CD4-positive, CD25-positive, alpha-beta regulatory T cell (primary cell): ENCODE measurements at regions not wholly inside any gene's neighbourhood (a gene's known extent, or its start where the extent isn't known, plus 50 kb on each side); places are given as distances from the start of the nearest gene placed in this dataset.

Source experiments
- ATAC-seq, 2 donors: fragments of 150-1000 bp; cut with Tn5 transposase; one replicate each; pipeline ENCODE4 v1.10.0; 2021; ENCODE audit warnings: low read depth in 2 of 2, moderate number of reproducible peaks in 2 of 2, moderate library complexity in 1 of 2
- DNase-seq, 3 donors: peaks; one replicate each; pipeline versions ENCODE4 v3.0.0 to v3.0.0-alpha.2; 2012 to 2022; ENCODE audit warnings: mixed read lengths in 1 of 3
- H3K27ac ChIP-seq: one replicate; pipeline ENCODE4 v1.7.0; 2013; ENCODE audit warnings: mild to moderate bottlenecking, low read length; ENCODE audit not compliant: insufficient read depth, poor library complexity, severe bottlenecking
- H3K27me3 ChIP-seq: one replicate; pipeline ENCODE4 v1.7.0; 2013; ENCODE audit warnings: low read length; ENCODE audit not compliant: control insufficient read depth, insufficient read depth
- H3K36me3 ChIP-seq: one replicate; pipeline ENCODE4 v1.7.0; 2013; ENCODE audit warnings: mild to moderate bottlenecking, low read length, moderate library complexity; ENCODE audit not compliant: control insufficient read depth, insufficient read depth
- H3K4me1 ChIP-seq: 2 replicates; pipeline ENCODE4 v1.7.0; 2013; ENCODE audit warnings: mild to moderate bottlenecking, low read length; ENCODE audit not compliant: insufficient read depth, control insufficient read depth, poor library complexity, severe bottlenecking
- H3K4me3 ChIP-seq: one replicate; pipeline ENCODE4 v1.7.0; 2013; ENCODE audit warnings: low read depth, mild to moderate bottlenecking, low read length, moderate library complexity
- H3K9me3 ChIP-seq, 2 experiments: 1 replicate in 1 of 2; 2 replicates in 1 of 2; pipeline ENCODE4 v1.7.0; 2013; ENCODE audit warnings: low read length in 2 of 2, mild to moderate bottlenecking in 1 of 2, moderate library complexity in 1 of 2; ENCODE audit not compliant: control insufficient read depth in 2 of 2
- H3K27ac Mint-ChIP-seq, 3 donors: one replicate each; pipeline ENCODE4 v1.8.0; 2020 to 2022; ENCODE audit warnings: mild to moderate bottlenecking in 3 of 3, mixed read lengths in 3 of 3, moderate library complexity in 2 of 3
- H3K27me3 Mint-ChIP-seq: one replicate; pipeline ENCODE4 v1.8.0; 2022; ENCODE audit warnings: mild to moderate bottlenecking, mixed read lengths
- H3K36me3 Mint-ChIP-seq: one replicate; pipeline ENCODE4 v1.8.0; 2020; ENCODE audit warnings: mixed read lengths
- H3K4me1 Mint-ChIP-seq, 4 donors: one replicate each; pipeline ENCODE4 v1.8.0; 2020 to 2022; ENCODE audit warnings: mixed read lengths in 4 of 4, mild to moderate bottlenecking in 1 of 4
- H3K4me3 Mint-ChIP-seq, 4 donors: one replicate each; pipeline ENCODE4 v1.8.0; 2020 to 2022; ENCODE audit warnings: mild to moderate bottlenecking in 4 of 4, mixed read lengths in 4 of 4, moderate library complexity in 3 of 4
- H3K9me3 Mint-ChIP-seq, 7 donors: one replicate each; pipeline ENCODE4 v1.8.0; 2020 to 2022; ENCODE audit warnings: mixed read lengths in 7 of 7, mild to moderate bottlenecking in 3 of 7, moderate library complexity in 2 of 7

GRCh38 chr6:148105695-148106094 is 236.9 kb upstream of the SASH1 start:
- H3K4me3 Mint-ChIP-seq: no peak overlapping the region
- Histone ChIP-seq H3K4me3 (no peak overlapping the region), H3K27me3 (no peaks in the 10 kb centered on the region), H3K27ac (no peak overlapping the region), H3K36me3 (no peaks in the 10 kb centered on the region), H3K9me3 (no peaks in the 10 kb centered on the region), H3K4me1 (no peaks in the 10 kb centered on the region)
- no peak overlapping the region for H3K27ac Mint-ChIP-seq
- no peak for ATAC-seq
- no peaks in the 10 kb centered on the region for H3K27me3 Mint-ChIP-seq
- DNase-seq: no peak
- H3K4me1 Mint-ChIP-seq: no peaks in the 10 kb centered on the region
- H3K36me3 Mint-ChIP-seq: no peaks in the 10 kb centered on the region
- peaks cover 0 to 2% (median 0%) of the 10 kb centered on the region in 7 donors for H3K9me3 Mint-ChIP-seq

GRCh38 chr6:148107911-148108310 is 234.7 kb upstream of the SASH1 start:
- H3K27me3 ChIP-seq: no peaks in the 10 kb centered on the region
- no peak overlapping the region for H3K27ac Mint-ChIP-seq
- H3K9me3 ChIP-seq: no peaks in the 10 kb centered on the region
- no peak overlapping the region for H3K4me3 ChIP-seq
- H3K36me3 ChIP-seq: no peaks in the 10 kb centered on the region
- DNase-seq (no peak), ATAC-seq (no peak)
- H3K36me3 Mint-ChIP-seq: no peaks in the 10 kb centered on the region
- H3K27ac ChIP-seq: no peak overlapping the region
- peaks cover 0 to 3% (median 0%) of the 10 kb centered on the region in 7 donors for H3K9me3 Mint-ChIP-seq
- peaks cover 5% of the 10 kb centered on the region for H3K27me3 Mint-ChIP-seq
- no peak overlapping the region for H3K4me3 Mint-ChIP-seq
- H3K4me1 ChIP-seq: no peaks in the 10 kb centered on the region
- no peaks in the 10 kb centered on the region for H3K4me1 Mint-ChIP-seq

GRCh38 chr6:148109732-148110131 is 232.9 kb upstream of the SASH1 start:
- Histone ChIP-seq H3K36me3 (no peaks in the 10 kb centered on the region), H3K9me3 (no peaks in the 10 kb centered on the region), H3K27me3 (no peaks in the 10 kb centered on the region), H3K4me1 (no peaks in the 10 kb centered on the region), H3K4me3 (no peak overlapping the region), H3K27ac (no peak overlapping the region)
- DNase-seq (no peak), ATAC-seq (no peak)
- Mint-ChIP-seq H3K4me3 (no peak overlapping the region), H3K9me3 (peaks cover 0 to 3% (median 0%) of the 10 kb centered on the region in 7 donors), H3K4me1 (no peaks in the 10 kb centered on the region), H3K27ac (no peak overlapping the region), H3K27me3 (peaks cover 5% of the 10 kb centered on the region), H3K36me3 (no peaks in the 10 kb centered on the region)

- Mint-ChIP-seq H3K9me3 (peaks cover 0 to 3% (median 0%) of the 10 kb centered on the region in 7 donors), H3K36me3 (no peaks in the 10 kb centered on the region), H3K27ac (no peak overlapping the region), H3K4me1 (no peaks in the 10 kb centered on the region), H3K4me3 (no peak overlapping the region), H3K27me3 (peaks cover 5% of the 10 kb centered on the region)
- Histone ChIP-seq H3K9me3 (no peaks in the 10 kb centered on the region), H3K4me1 (no peaks in the 10 kb centered on the region), H3K27ac (no peak overlapping the region), H3K4me3 (no peak overlapping the region), H3K27me3 (no peaks in the 10 kb centered on the region), H3K36me3 (no peaks in the 10 kb centered on the region)
- no peak for DNase-seq
- ATAC-seq: no peak
Measured at GRCh38 chr6:148110925-148111324, 231.7 kb upstream of the SASH1 start.

- ATAC-seq (no peak), DNase-seq (no peak)
- H3K27me3 Mint-ChIP-seq: peaks cover 5% of the 10 kb centered on the region
- H3K27ac Mint-ChIP-seq: no peak overlapping the region
- H3K27me3 ChIP-seq: no peaks in the 10 kb centered on the region
- no peak overlapping the region for H3K27ac ChIP-seq
- no peaks in the 10 kb centered on the region for H3K36me3 Mint-ChIP-seq
- H3K4me1 ChIP-seq: no peaks in the 10 kb centered on the region
- no peaks in the 10 kb centered on the region for H3K4me1 Mint-ChIP-seq
- H3K4me3 Mint-ChIP-seq: no peak overlapping the region
- no peaks in the 10 kb centered on the region for H3K9me3 ChIP-seq
- no peaks in the 10 kb centered on the region for H3K36me3 ChIP-seq
- H3K9me3 Mint-ChIP-seq: peaks cover 0 to 6% (median 0%) of the 10 kb centered on the region in 7 donors
- H3K4me3 ChIP-seq: no peak overlapping the region
Measured at GRCh38 chr6:148112851-148113319, 229.8 kb upstream of the SASH1 start.

GRCh38 chr6:148116001-148116400 is 226.6 kb upstream of the SASH1 start:
- no peaks in the 10 kb centered on the region for H3K36me3 Mint-ChIP-seq
- H3K9me3 Mint-ChIP-seq: peaks cover 0 to 7% (median 0%) of the 10 kb centered on the region in 7 donors
- no peaks in the 10 kb centered on the region for H3K36me3 ChIP-seq
- H3K4me1 ChIP-seq: no peaks in the 10 kb centered on the region
- H3K27ac ChIP-seq: no peak overlapping the region
- peaks cover 5% of the 10 kb centered on the region for H3K27me3 Mint-ChIP-seq
- no peak overlapping the region for H3K4me3 ChIP-seq
- H3K27ac Mint-ChIP-seq: no peak overlapping the region
- H3K27me3 ChIP-seq: no peaks in the 10 kb centered on the region
- ATAC-seq (no peak), DNase-seq (no peak)
- H3K9me3 ChIP-seq: no peaks in the 10 kb centered on the region
- no peaks in the 10 kb centered on the region for H3K4me1 Mint-ChIP-seq
- no peak overlapping the region for H3K4me3 Mint-ChIP-seq

- Mint-ChIP-seq H3K27ac (no peak overlapping the region), H3K4me3 (no peak overlapping the region), H3K9me3 (peaks cover 0 to 5% (median 0%) of the 10 kb centered on the region in 7 donors), H3K36me3 (no peaks in the 10 kb centered on the region), H3K27me3 (peaks cover 4% of the 10 kb centered on the region), H3K4me1 (no peaks in the 10 kb centered on the region)
- DNase-seq (no peak), ATAC-seq (no peak)
- Histone ChIP-seq H3K36me3 (no peaks in the 10 kb centered on the region), H3K4me1 (no peaks in the 10 kb centered on the region), H3K27ac (no peak overlapping the region), H3K9me3 (no peaks in the 10 kb centered on the region), H3K27me3 (no peaks in the 10 kb centered on the region), H3K4me3 (no peak overlapping the region)
Measured at GRCh38 chr6:148118244-148118643, 224.4 kb upstream of the SASH1 start.

GRCh38 chr6:148128014-148128730 is 214.5 kb upstream of the SASH1 start:
- Mint-ChIP-seq H3K4me1 (no peaks in the 10 kb centered on the region), H3K36me3 (no peaks in the 10 kb centered on the region), H3K4me3 (no peak overlapping the region), H3K9me3 (peaks cover 0 to 2% (median 0%) of the 10 kb centered on the region in 7 donors), H3K27me3 (peaks cover 12% of the 10 kb centered on the region), H3K27ac (no peak overlapping the region)
- Histone ChIP-seq H3K4me1 (no peaks in the 10 kb centered on the region), H3K36me3 (no peaks in the 10 kb centered on the region), H3K4me3 (no peak overlapping the region), H3K27ac (no peak overlapping the region), H3K27me3 (no peaks in the 10 kb centered on the region), H3K9me3 (no peaks in the 10 kb centered on the region)
- ATAC-seq: no peak
- DNase-seq: no peak
